Ovary (tissue), 7 donors: ENCODE measurements at regions not wholly inside any gene's neighbourhood (a gene's known extent, or its start where the extent isn't known, plus 50 kb on each side); places are given as distances from the start of the nearest gene placed in this dataset.

ENCODE experiments used
- DNase-seq, 5 donors: peaks; one replicate each; pipeline ENCODE4 v3.0.0-alpha.2; 2019 to 2020
- H3K27ac ChIP-seq, 2 donors: fragments of 200-600 bp; one replicate each; pipeline versions ENCODE4 v1.5.1 to v1.8.0; 2019 to 2022
- H3K27me3 ChIP-seq: fragments of 200-600 bp; one replicate; pipeline ENCODE4 v1.8.0; 2022
- H3K36me3 ChIP-seq: fragments of 200-600 bp; sonication (generic); one replicate; pipeline ENCODE4 v1.5.1; 2019
- H3K4me1 ChIP-seq: one replicate; pipeline ENCODE4 v1.8.1; 2013; ENCODE audit warnings: mild to moderate bottlenecking, moderate library complexity; ENCODE audit not compliant: insufficient read depth
- H3K4me3 ChIP-seq: fragments of 200-600 bp; sonication (generic); one replicate; pipeline ENCODE4 v1.5.1; 2017
- H3K9me3 ChIP-seq, 2 donors: fragments of 200-600 bp in 1 of 2; sonication (generic) in 1 of 2; one replicate each; pipeline versions ENCODE4 v1.5.1 to v1.8.1; 2013 to 2019; ENCODE audit warnings: mild to moderate bottlenecking in 1 of 2, moderate library complexity in 1 of 2
- EP300 ChIP-seq: sonication (generic); formaldehyde crosslinking; IDR thresholded peaks from one replicate; pipeline ENCODE4 v1.6.1; 2017; ENCODE audit warnings: antibody characterized with exemption
- POLR2A ChIP-seq: fragments of 450-650 bp; IDR thresholded peaks from one replicate; pipeline ENCODE4 v1.6.1; 2017; ENCODE audit warnings: antibody characterized with exemption, mild to moderate bottlenecking, moderate library complexity
- WGBS, 3 donors: extraction: QIAGEN DNeasy Blood & Tissue Kit in 1 of 3; methylation state at CpG; one replicate each; pipeline versions ENCODE4 v1.1.5 to v1.1.7; 2013 to 2017; 5-methylcytosine and 5-hydroxymethylcytosine counted together
- intact Hi-C, 4 donors: fragments of 100-400 bp; cut with DNase I; formaldehyde crosslinking; loops; one replicate each; pipeline versions ENCODE4 v1.11.0 to v1.15.1; 2022 to 2023
- TF ChIP-seq, protein P1 (sequence below), 3 donors: fragments of 450-650 bp in 2 of 3; fragments of 200-600 bp in 1 of 3; IDR thresholded peaks; one replicate each; pipeline versions ENCODE4 v1.5.1 to v1.8.0; 2016 to 2022; ENCODE audit warnings: antibody characterized with exemption in 3 of 3, mild to moderate bottlenecking in 1 of 3
- donor health status: DM: no; HTN: no; CAD: no; lungs with moderate emphysema.
- donor health status: DM: no; HTN: no; CAD: no.
- donor health status: Bipolar disorder and iron deficiency.
- donor health status: DM: no; HTN: no; CAD: no.
- donor health status: DM: yes; HTN: yes; CAD: no.

DNA sequence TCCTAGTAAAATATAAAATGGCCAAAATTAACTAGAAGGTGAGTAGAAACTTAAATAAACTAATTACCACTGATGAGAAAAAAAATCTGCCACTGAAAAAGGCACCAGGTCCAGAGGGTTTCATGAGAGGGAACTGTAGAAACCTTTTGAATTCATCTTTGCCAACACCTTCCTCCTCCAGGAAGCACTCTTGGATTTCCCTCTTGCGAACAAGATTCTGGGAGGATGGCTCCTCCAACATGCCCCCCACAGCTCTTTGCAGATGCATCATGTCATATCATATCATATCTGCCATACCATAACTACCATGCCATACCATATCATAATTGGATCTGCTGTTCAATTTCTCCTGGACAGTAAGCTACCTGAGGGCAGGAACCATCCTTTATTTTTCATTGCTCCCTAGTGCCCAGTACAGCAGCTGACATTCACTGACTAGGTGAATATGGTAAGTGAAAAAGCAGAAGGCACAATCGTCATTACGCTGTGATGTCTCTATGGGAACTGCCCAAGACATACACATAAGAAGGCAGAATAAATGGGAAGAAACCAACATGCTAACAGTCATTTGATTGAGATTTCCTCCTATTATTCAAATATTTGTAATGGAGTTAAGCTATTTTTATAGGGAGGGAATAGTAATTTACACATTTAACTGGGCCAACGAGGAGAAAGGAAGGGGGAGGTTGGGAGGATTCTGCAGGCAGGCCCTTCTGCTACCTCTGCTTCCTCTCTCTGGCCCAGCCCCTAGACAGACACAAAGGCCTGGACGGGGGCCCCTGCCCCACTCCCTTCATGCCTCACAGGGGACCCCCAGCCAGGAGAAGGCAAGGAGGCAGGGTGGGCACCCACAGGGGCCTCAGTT lies 110.1 kb upstream of the SMURF2 start:
- WGBS, 3 donors, result 81 to 91% (median 83%) methylated on average over 5 of the region's 5 CpGs
- no peak overlapping the region for H3K27ac ChIP-seq
- no peak for TF ChIP-seq EP300
- no peak for TF ChIP-seq POLR2A
- TF ChIP-seq, protein P1, sequence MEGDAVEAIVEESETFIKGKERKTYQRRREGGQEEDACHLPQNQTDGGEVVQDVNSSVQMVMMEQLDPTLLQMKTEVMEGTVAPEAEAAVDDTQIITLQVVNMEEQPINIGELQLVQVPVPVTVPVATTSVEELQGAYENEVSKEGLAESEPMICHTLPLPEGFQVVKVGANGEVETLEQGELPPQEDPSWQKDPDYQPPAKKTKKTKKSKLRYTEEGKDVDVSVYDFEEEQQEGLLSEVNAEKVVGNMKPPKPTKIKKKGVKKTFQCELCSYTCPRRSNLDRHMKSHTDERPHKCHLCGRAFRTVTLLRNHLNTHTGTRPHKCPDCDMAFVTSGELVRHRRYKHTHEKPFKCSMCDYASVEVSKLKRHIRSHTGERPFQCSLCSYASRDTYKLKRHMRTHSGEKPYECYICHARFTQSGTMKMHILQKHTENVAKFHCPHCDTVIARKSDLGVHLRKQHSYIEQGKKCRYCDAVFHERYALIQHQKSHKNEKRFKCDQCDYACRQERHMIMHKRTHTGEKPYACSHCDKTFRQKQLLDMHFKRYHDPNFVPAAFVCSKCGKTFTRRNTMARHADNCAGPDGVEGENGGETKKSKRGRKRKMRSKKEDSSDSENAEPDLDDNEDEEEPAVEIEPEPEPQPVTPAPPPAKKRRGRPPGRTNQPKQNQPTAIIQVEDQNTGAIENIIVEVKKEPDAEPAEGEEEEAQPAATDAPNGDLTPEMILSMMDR (IDR thresholded peaks at IDR 0.05), result no peak
- no peaks in the 10 kb centered on the region for H3K27me3 ChIP-seq
- no peak overlapping the region for H3K4me3 ChIP-seq
- intact Hi-C loops, result loop anchor here in 1 of 4 donors (10.0 kb wide), 1 partner anchor 423 kb away; no protein-coding TSS in a partner anchor
- H3K4me1 ChIP-seq, result no peaks in the 10 kb centered on the region
- H3K9me3 ChIP-seq, result no peaks in the 10 kb centered on the region
- DNase-seq, result no peak
- H3K36me3 ChIP-seq, result no peaks in the 10 kb centered on the region

DNA sequence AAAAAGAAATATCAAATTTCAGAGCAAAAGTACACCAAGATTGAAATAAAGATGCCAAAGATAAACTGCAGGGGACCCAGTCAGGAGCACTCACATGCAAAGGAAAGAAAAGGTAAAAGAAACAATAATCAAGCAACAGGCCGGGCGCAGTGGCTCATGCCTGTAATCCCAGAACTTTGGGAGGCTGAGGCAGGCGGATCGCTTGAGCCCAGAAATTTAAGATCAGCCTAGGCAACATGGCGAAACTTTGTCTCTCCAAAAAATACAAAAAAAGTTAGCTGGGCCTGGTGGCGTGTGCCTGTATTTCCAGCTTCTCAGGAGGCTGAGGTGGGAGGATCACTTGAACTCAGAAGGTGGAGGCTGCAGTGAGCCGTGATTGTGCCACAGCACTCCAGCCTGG lies 107.6 kb upstream of the SMURF2 start:
- H3K9me3 ChIP-seq, result no peaks in the 10 kb centered on the region
- TF ChIP-seq EP300 (no peak), POLR2A (no peak)
- TF ChIP-seq, protein P1 (IDR thresholded peaks at IDR 0.05), result no peak

DNA sequence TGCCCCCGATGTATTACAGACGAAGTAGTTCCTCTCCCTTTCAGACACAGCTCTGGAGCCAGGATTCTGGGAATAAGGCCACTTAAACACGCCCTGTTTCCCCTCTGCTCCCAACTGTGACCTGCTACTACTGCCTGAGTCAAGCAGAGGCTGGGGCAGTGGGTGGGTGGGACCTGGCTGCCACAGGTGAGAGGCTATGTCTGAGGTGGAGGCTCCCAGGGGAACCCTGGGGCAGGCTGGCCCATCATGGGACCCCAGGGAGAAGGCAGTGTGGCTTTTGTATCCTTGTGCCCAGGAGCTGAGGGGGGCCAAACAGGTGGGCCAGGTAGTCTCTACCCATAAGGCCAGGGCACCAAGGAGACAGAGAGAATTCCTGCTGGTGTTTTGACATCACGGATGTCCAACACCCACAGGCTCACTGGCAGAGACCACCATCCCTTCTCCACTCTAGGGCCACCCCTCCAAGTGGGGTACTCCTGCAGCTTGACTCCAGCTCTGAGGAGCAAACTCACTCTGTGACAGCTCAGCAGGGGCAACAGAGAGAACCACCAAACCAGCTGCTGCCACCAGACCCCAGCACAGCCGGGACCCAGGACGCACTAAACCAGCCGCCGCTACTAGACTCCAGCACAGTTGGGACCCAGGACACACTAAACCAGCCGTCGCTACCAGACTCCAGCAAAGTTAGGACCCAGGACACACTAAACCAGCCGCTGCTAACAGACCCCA lies 105.3 kb upstream of the SMURF2 start:
- no peaks in the 10 kb centered on the region for H3K27me3 ChIP-seq
- TF ChIP-seq EP300 (no peak), POLR2A (no peak)
- TF ChIP-seq, protein P1 (IDR thresholded peaks at IDR 0.05), result no peak
- H3K27ac ChIP-seq, result no peak overlapping the region
- no peaks in the 10 kb centered on the region for H3K9me3 ChIP-seq
- intact Hi-C loops, result no loop called here
- WGBS, 3 donors, result 93 to 94% (median 94%) methylated on average over 11 of the region's 11 CpGs
- no peaks in the 10 kb centered on the region for H3K36me3 ChIP-seq
- H3K4me1 ChIP-seq, result no peaks in the 10 kb centered on the region
- no peak overlapping the region for H3K4me3 ChIP-seq
- no peak for DNase-seq

More for the DNA sequence above, 107.6 kb upstream of the SMURF2 start:
- intact Hi-C loops, result loop anchor here in 1 of 4 donors (10.0 kb wide), 1 partner anchor 425 kb away; no protein-coding TSS in a partner anchor
- Histone ChIP-seq H3K4me1 (no peaks in the 10 kb centered on the region), H3K36me3 (no peaks in the 10 kb centered on the region), H3K4me3 (no peak overlapping the region), H3K27me3 (no peaks in the 10 kb centered on the region), H3K27ac (no peak overlapping the region)
- 97 to 99% (median 98%) methylated on average over 7 of the region's 7 CpGs for WGBS, 3 donors
- DNase-seq, result no peak

DNA sequence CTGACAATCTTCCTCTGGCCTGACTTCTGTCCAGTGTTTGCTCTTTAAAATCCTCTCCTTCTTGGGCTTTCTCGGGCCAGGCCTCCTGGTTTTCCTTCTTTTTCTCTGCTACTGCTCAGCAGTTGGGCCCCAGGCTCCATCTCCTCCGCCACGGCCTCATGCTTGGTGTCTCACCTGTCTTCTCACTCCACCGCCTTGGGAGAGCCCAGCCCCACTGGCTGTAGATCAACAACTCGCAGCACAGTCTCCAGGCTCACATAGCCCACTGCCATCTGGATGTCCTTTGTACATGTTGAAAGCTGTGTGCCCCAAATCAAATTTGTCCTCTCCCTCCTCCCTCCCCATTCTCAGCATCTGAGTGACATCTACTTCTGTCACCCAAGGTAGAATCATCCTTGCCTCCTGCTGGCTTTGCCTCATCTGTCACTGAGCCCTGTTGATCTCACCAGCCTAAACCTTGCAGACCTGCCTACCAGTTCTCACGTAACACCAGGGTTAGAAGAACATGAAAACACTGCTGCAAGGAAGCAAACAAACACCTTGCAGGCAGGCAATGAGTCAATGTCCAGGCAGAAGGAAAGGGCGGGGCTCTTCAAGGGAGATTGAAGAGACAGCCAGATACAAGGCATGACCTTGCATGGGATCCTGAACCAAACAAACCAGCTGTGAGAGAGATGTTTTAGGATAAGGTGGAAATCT lies 103.2 kb upstream of the SMURF2 start:
- Histone ChIP-seq H3K9me3 (no peaks in the 10 kb centered on the region), H3K4me3 (no peak overlapping the region), H3K4me1 (no peaks in the 10 kb centered on the region), H3K36me3 (no peaks in the 10 kb centered on the region), H3K27ac (no peak overlapping the region), H3K27me3 (no peaks in the 10 kb centered on the region)
- no peak for DNase-seq
- intact Hi-C loops, result no loop called here
- no peak for TF ChIP-seq EP300
- TF ChIP-seq, protein P1 (IDR thresholded peaks at IDR 0.05), result no peak
- no peak for TF ChIP-seq POLR2A
- WGBS, 3 donors, result 94 to 97% (median 95%) methylated on average over 7 of the region's 7 CpGs
